ENCODE measurements at regions not wholly inside any gene's neighbourhood (a gene's known extent, or its start where the extent isn't known, plus 50 kb on each side); places are given as distances from the start of the nearest gene placed in this dataset.
A peak's percentile ranks its signal among the peaks of the same experiment; 100 is the strongest.

DNA sequence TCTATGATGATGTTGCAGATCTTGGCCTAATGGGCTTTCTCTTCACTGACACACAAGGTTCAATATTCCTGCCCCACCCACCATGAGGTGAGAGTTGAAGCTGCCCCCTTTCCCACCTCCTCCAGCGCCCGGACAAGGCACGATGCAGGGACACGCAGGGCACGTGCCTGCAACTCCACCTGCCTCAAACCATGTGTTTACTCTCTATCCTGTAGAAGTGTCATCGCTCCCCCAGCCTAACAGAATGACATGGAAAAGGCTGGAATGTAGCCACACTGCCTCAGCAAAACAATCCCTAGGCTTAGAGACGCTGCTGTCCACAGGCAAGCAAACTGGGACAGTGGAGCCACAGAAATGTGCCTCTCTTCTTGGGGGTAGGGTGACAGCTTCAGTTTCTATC, 92.9 kb upstream of the SOD1 start:
- no peak for DNase-seq (ENCODE audit: extremely low read depth, low read depth)
- TF ChIP-seq, protein P1, sequence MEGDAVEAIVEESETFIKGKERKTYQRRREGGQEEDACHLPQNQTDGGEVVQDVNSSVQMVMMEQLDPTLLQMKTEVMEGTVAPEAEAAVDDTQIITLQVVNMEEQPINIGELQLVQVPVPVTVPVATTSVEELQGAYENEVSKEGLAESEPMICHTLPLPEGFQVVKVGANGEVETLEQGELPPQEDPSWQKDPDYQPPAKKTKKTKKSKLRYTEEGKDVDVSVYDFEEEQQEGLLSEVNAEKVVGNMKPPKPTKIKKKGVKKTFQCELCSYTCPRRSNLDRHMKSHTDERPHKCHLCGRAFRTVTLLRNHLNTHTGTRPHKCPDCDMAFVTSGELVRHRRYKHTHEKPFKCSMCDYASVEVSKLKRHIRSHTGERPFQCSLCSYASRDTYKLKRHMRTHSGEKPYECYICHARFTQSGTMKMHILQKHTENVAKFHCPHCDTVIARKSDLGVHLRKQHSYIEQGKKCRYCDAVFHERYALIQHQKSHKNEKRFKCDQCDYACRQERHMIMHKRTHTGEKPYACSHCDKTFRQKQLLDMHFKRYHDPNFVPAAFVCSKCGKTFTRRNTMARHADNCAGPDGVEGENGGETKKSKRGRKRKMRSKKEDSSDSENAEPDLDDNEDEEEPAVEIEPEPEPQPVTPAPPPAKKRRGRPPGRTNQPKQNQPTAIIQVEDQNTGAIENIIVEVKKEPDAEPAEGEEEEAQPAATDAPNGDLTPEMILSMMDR (IDR thresholded peaks at IDR 0.05; ENCODE audit: low read depth, low read length), result no peak

DNA sequence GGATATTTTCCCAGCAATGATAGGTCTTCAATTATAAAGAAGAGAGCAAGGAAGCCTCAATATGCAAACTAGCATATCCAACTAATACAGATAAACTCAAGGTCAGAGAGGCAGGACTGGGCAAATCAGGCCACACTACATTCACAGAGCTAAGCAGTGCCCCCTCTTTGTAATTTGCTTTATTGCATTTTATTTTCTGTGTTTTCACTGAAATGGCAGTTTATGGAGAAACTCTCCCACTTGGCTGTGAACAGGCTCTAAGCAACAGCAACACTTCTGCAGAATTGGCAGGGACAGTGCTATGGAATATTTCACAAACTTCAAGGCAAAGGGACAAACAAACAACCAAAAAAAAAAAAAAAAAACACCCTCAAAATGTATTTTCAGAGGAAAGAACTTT, 93.4 kb upstream of the SOD1 start:
- TF ChIP-seq, protein P1 (IDR thresholded peaks at IDR 0.05; ENCODE audit: low read depth, low read length), result no peak

DNA sequence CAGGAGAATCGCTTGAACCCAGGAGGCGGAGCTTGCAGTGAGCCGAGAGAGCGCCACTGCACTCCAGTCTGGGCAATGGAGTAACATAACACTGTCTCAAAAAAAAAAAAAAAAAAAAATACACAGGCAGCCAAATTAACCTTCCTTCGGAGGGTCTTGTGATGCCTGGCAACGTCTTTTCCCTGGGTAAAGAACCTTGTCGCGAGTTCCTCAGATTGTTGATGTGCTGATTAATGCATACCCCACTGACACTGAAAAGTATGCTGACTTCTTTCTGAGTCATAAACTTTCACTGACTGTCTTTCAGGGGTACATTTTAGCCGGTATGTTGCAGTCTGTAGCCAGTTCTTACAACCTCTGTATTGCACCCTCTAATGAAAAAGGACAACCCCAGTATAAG, 95.1 kb upstream of the SOD1 start:
- TF ChIP-seq, protein P1 (IDR thresholded peaks at IDR 0.05; ENCODE audit: low read depth, low read length), result no peak
- no peak for DNase-seq (ENCODE audit: extremely low read depth, low read depth)

More for the DNA sequence above, 93.4 kb upstream of the SOD1 start:
- no peak for DNase-seq (ENCODE audit: extremely low read depth, low read depth)

DNA sequence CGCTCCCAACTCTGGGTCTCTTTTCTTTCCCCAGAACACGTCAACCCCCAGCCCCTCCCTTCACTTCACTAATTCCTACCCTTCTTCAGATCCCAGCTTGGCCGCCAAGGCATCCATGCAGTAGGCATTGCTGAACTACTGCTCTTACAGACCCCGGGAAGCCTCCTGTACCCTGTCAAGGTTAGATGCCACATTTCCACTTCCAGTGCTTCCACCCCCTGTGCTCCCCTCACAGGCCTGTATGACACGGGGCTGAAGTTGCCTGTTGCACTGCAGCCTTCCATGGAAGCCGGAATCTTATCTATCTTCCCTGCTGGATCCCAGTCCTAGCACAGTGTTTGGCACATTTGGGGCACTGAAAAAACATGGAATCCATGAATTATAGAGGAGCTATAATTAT, 99.0 kb upstream of the SOD1 start:
- DNase-seq (ENCODE audit: extremely low read depth, low read depth), result no peak
- TF ChIP-seq, protein P1 (IDR thresholded peaks at IDR 0.05; ENCODE audit: low read depth, low read length), result no peak

DNA sequence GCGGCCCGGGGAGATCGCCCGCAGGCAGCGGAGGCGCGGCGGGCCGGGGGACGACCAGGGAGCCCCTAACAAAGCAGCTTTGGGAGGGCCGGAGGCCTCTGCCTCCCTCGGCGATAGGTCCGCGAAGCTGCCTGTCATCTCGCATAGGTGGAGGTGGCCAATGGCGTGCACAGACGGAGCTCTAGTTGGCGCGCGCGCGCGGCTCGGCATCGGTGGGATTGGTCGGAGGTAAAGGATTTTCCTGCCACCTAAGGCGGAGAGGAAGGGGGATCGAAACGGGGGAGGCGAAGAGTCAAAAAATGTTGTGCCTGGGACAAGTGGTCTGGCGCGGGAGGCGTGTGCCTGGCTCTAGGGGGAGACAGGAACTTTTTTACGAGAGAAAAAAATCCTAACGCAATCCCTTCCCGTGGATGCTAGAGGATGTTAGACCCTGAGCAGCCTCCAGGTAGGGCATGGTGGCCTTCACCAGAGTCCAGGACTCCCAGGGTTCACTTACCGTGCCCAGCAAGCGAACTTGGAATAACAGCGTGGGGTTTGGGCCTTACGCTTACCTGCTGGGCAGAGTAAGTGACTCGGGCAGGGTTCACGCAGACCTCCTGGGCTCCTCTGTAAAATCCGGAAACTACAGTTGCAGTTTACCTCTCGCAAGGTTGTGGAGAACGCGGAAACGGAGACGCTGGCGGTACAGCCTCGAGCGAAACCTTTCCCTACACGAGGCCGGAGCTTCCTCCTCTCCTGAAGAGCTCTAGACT, 99.9 kb upstream of the SOD1 start:
- DNase-seq (ENCODE audit: extremely low read depth, low read depth), result peak; percentile 34
- TF ChIP-seq, protein P1 (IDR thresholded peaks at IDR 0.05; ENCODE audit: low read depth, low read length), result no peak

DNA sequence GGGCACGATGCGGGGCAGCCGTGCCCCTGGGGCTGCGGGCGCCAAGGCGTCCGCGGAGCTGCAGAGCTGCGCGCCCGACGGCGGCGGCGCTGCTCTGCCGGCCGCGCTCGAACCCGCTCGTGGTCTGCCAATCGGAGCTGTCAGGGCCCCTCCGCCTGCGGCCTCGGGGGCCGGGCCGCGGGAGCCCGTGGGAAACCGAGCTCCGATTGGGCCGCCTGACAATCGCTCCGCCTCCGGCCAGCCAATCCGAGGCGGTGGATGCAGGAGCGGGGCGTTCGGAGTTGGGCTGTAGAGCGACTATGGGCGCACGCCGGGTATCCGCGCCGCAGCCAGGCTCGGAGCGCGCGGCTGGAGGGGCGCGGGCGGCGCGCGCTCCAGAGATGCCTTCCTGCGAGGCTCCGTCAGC, 100.5 kb upstream of the SOD1 start:
- TF ChIP-seq, protein P1 (IDR thresholded peaks at IDR 0.05; ENCODE audit: low read depth, low read length), result no peak
- DNase-seq (ENCODE audit: extremely low read depth, low read depth), result peak; percentile 11

DNA sequence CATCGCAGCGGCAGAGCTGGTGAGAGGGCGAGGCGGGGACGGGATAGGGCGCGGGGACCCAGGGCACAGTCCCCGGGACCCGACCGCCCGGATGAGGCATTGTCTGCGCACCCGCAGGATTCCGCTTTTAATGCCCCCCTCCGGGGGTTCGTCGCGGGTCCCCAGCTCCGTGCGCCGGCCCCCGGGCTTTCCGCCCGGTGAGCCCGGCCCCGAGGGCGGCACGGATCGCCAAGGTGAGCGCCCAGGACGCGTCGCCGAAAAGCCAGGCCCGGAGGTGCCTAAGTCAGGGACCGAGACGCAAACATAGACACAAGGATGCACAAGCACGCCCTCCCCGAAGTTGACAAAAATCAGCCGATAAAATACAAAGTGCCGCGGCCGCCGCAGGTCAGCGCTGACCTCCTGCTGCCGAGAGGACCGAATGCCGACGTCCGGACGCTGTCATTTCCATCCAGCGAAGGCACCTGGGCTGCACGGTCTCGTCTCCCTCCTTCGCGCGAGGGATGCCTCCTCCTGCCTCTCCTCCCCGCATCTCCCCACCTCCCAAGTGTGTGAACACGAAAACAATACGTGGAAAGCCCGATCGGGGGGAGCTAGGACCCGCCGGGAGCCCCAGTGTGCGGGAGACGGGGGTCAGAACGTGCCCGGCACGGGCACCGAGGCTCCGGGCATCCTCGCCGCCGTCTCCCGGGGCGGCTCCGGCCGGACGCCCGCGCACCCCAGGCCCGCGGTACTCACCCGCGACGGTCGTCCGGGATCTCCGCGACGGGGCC, 101.1 kb upstream of the SOD1 start:
- TF ChIP-seq, protein P1 (IDR thresholded peaks at IDR 0.05; ENCODE audit: low read depth, low read length), result no peak

More for the DNA sequence above, 101.1 kb upstream of the SOD1 start:
- no peak for DNase-seq (ENCODE audit: extremely low read depth, low read depth)
